Renal cortical epithelial cell (primary cell): ENCODE measurements at regions not wholly inside any gene's neighbourhood (a gene's known extent, or its start where the extent isn't known, plus 50 kb on each side); places are given as distances from the start of the nearest gene placed in this dataset.
"Not testable (repeated sequence)": the region's sequence is repeated elsewhere in the genome, so short reads cannot be mapped to it uniquely, and the experiment has no call there.

Source experiments
- DNase-seq: peaks from one replicate; pipeline ENCODE4 v3.0.0-alpha.2; 2011; ENCODE audit warnings: low read depth

DNA sequence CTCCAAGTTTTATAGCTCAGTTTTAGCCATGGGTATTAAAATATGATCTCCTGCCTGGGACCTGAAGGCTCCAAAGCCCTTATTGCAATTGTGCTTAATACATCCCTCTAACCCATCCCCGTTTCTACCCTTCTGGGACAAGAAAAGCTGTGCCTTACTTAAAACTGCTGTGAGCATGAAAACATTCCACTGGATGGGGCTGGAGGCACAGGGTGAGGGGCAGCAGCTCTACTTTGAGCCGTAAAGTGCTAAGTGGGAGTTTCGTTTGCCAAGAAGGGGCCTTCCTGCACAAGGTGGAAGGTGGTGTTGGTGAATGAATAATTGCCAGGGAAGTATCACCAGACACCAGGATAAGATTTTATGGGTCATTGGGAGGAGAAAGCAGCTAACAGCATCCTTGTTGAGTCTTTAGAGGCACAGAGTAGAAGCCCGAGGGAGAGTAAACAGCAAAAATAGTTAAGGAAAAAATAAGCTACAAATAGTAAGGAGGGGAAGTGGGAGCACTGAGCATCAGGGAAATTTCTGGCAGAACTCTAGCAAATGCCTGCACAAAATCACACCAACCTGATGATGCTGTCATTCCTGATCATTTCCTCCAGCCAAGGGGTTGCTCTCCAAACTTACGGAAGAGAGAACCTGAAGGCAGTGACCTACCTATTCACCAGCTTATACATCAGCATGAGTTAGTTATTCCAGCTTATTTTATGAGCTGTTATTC lies 218.4 kb downstream of the MREG start:
- DNase-seq = peak; percentile 54

DNA sequence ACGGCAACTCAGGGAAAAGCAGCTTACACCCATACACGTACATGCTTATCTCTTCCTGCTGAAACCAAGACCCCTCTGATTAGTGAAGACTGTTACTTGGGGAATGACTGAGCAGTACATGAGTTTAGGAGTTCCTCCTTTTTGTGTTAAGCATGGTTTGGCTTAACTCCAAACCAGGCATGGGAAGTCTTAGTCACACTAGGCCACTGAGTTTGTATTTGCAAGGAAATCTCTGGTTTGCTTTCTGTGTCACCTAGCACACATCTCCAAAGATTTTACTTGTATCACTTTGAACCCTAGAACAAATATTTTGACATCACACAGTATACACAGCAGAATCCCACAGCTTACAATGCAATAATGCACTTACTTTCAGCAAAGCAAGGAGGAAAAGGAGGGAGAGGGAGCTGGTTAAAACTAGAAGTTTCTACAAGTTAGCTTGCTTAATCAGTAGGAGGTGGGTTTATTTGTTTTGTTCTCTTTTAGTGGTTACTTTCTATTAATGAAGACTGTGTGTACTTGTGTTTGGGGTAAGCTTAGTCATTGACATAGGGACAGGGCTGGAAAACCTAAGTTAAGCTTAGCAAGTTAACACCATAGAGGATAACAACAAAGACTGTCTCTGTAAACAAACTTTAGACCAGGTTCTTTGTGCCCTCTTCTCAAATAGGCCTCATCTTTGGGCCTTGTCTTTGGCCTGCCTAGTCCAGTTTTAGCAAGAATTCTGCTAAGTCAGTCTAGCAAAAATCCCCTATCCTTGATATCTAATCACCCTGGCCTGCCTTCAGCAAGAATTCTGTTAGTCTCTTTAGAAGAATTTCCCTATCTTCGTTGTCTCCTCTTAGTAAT lies 219.4 kb downstream of the MREG start:
- DNase-seq = peak; percentile 99

DNA sequence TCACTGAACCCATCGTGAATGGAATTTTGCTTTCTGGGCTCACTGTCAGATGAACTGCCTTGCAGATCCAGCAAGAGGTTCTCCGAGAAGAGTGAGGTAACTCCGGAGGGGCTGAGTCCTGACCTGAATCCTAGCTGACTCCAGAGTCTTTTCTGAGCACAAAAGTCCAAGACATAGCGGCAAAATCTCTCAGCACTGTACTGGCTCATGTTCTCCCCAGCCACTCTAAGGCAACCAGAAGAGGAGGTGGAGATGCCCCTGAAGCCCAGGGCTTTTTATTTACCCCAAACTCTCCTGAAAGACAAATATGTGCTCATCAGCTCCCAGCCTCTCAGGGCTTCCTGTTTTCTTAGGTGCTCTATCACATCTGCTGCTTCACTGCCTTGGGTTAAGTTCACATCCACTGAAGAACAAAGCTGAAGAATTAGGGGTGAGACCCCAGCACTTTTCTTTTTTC lies 221.8 kb downstream of the MREG start:
- DNase-seq = no peak

DNA sequence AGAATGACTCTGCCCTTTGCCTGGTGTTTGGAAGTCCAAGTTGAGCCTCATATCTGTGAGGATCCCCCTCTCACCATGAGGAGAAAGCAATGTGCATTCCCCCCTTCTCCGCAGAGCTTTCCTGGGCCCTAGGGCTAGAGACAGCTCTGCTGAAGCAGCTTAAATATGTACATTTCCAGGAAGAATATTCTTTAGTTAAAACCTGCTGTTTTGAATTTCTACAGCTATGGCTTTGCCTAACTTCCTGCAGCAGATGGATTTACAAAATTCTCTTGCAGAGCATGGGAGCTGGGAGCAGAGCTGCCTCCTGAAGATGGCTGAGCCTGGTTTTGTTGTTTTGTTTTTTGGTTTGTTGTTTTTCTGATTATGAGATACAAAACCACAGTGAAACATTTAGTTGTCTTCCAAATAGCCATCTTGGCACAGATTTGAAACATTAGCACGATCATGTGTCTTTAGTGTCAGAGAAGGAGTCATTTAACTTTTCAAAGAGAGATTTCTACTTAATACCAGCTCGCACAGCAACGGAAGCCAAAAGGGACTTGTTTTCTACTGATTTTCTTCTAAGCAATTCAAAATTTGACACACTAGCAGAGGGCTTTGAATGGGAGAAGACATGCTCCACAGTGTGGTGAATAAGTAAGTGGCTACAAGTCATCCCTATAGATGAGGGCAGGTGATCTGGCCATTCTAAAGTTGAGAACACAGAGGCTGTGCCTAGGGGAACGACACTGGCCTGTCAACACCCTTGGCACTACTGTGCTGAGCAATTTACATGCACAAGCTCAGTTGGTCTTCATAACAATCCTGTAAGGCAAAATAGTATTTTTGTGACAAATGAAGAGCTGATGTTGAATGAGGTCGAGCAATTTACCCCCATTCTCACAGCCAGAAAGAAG lies 222.6 kb downstream of the MREG start:
- no peak for DNase-seq

DNA sequence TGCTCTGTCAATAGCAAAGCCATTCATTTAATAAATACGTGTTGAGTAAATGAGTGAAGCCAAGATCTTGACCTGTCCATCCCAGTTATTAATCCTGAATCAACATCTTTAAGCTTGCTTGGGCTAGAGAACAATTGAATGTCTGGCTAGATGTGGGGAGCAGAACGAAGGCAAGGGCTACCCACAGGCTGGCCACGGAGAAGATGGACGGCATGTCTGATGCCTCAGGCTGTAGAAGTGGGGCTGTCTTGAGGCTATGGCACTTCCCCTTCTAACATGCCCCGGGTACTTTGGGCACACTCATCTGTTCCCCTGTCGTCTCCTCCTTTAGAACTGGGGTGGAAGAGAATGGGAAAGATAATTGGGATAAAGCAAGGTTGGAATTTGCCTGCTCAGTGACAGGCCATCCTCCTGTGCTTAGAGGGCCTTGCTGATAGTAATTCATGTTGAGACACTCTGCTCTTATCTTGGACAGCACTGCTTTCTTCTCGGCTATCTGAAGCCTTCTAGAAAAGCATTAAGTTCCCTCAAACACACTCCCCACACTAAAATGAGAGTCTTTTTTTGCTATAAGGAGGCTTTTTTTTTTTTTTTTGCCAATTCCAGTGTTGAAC lies 225.7 kb downstream of the MREG start:
- no peak for DNase-seq

DNA sequence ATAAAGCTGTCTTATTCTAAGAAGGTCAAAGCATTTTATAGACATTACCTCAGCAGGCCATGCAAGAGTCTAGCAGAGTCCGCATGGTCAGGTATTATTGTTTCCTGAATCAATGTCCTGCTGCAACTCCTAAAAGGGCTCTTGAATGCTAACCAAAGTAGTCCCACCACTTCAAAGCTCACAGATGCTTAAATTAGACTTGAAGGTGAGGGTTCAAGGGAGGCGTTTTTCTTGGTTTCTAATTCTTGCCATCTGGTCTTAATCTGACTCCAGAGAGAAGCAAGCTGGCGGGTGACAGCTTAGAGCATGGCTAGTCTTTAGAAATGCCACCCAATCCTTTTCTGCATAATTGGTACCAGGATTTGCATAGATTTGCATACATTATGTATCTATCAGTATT lies 226.3 kb downstream of the MREG start:
- no peak for DNase-seq

DNA sequence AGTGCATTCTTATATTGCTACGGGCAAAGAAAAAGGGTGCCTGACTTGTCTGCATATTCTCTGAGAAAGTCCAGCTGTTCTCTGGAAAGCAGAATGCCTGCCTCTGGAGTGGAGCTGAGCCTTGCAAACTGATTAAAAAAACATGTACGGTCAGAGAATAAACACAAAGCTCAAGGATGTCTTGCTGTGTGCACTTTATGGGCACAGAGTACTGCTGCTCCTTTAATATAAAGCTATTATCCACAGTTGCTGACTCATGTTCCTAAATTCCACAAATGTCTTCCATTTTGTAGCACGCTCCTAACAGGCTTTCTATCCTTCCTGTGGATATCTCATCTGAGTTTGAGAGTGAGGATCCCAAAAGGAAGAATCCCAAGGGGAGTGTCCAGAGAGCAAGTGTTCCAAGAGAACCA lies 229.0 kb downstream of the MREG start:
- DNase-seq = peak; percentile 45

DNA sequence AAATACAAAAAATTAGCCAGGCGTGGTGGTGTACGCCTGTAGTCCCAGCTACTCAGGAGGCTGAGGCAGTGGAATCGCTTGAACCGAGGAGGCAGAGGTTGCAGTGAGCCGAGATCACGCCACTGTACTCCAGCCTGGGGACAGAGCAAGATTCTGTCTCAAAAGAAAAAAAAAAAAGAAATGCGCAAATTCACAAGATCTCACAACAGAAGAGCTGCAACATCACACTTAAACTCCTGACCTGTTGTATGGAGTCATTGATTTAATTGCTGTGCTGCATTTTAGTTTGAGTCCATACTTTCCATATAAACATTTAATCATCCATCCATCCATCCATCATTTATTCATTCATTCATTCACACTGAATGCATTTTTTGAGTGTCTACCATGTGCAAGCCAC lies 229.7 kb downstream of the MREG start:
- DNase-seq = not testable (repeated sequence)

DNA sequence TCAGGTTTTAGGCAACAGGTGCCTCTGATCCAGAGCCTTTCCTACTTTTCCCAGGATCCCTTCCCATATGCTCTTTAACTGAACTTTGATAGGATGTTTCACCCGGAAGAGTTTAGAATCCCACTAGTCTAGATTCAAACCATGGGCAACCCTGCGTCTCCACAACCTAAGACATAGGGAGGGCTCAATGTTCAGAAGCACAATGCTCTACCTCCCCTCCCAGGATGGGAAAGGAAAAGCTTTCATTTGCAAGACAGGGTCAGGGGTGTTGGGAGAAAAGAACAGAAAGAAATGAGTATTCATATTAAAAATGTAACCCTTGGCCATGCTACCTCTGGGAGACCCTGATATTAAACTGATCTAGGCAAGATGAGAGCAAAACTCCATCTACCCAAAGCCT lies 230.4 kb downstream of the MREG start:
- no peak for DNase-seq

DNA sequence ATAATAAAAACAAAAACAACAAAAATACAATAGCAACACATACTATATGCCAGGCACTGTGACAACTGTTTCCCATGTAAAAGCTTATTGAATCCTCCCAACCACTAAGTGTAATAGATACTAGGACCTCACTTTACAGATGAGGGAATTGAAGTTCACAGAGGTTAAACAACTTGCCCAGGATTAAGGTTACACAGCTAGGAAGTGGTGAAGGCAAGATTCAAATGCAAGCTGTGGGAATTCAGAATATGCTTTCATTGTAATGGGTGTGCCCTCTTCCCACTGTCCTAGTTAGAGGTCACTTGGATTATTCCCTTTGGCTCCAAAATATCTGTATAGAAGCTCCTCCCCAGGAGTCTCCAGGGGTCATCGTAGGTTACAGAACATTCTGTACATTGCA lies 231.1 kb downstream of the MREG start:
- DNase-seq = no peak

DNA sequence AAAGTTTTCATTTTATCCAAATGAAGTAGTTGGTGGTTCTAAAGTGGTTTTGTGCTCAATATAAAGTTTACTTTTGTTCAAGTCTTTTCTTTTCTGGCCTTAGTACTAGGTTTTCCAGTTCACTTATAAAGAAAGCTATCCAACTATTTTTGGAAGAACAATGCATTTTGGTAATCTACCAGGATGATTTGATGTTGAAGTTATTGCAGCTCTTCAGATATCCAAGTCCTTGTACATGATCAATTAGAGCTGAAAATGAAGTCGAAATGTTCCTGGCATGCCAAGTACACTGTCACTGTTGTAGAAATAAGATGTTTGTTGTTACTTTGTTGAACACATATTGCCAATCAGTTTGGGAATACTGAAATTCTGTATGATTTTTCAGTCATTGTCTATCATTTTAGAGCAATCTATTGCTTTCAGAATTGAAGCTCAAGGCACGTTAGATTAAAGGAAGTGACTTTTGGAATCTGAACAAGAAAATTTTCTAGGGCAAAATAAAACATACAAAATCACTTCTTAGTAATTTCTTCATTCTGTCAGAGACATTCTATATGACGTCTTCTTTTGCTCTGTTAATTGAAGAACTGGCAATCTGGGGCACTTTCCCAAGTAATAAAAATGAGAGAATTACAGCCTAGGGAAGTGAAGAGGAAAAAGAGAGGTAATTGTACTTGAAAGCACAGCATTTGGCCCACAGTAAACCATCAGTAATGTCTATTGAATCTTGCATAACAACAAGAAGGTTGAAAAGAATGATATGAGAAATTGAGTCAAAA lies 232.3 kb downstream of the MREG start:
- no peak for DNase-seq

DNA sequence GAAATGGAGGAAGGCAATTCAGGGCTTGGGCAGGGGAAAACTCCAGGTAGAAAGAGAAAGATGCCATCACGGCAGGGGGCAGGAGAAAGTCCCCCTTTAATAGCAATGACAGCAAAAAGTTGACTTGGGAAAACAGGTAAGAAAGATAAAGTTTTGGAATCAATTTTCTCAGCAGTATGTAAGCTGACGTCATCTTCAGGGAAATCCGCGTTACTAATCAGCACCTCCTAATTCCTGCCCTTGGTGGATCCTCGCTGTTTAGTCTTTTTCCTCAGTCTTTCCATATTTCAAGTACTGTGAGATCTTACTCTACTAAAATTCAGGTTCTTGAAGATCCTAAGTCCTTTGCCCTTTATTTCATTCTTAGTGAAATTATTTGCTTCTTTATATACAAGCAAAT lies 233.0 kb downstream of the MREG start:
- DNase-seq = no peak

DNA sequence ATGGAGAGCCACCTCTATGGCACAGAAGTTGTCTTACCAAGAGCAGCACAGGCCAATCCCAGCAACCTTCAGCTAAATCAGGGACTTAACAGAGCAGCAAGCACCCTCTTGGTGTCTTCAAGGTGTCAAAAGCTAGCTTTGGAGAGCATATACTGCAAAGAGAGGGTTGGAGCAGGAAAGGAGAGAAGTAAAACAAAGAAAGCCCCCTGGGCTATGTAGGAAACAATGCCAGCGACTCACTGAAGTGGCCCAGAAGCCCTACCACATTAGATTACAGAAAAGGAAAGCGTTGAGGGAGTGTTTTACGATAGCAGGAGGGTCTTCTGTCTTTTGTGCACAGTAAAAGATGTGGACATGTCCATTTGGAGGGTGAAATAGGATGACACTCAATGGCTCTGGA lies 233.4 kb downstream of the MREG start:
- DNase-seq = no peak

DNA sequence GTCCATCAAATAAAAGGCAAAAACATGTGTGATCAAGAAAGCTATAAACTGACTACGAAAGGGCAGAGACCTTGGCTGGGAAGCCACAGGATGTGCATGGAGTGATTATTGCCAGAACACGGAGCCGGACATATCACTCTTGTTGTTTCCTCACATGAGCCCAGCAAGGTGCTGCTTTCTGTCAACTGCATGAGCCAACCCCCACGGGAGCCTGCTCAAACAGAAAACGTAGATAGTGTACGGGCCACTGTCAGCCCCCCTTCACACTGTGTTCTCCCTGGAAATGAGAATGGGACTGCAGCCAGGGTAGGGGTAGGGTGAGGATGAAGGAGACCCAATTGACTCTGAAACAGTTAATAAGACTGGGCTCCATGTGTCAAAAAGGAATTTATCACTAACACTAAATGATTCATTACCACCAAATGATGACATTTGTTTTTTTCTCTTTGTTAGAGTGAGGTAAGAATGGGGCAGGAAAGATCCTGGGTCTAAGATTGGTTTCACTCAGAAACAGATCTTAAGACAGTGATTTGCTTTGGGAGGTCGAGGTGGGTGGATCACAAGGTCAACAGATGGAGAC lies 235.8 kb downstream of the MREG start:
- DNase-seq = no peak

DNA sequence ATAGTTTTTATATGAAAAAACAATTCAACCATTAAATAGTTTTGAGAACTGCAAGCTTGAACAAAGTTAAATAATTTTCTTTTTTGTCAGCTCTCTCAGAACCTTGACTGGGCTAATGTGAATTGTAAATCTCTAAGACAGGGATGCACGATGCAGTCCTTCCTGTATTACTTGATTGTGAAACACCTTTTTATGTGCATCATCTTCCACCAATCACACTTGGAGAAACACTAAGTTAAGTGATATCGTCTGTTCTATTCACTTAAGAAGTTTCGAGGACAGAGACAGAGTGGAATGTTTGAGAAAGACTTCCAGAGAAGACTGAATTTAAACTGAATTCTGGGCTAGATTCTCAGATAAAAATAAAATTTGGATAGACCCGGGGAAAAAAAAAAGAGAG lies 238.2 kb downstream of the MREG start:
- DNase-seq = no peak

DNA sequence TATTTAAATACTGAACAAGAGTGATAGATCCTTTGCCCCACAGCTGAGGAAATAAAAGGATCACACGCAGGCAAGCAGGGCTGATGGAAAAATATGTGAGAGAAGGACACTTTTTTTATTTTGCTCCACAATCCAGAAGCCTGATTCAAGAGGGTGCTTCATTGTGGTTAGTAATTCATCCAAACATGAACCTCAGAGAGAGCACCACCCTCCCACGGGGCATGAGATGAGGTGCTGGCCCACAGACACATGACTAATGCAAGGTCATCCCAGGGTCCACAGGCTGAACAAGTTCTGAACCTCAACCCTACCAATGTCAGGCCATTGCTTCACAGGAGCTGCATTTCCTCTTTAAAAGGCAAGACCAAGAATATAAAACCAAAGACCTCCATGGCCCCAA lies 239.6 kb downstream of the MREG start:
- peak; percentile 95 for DNase-seq

DNA sequence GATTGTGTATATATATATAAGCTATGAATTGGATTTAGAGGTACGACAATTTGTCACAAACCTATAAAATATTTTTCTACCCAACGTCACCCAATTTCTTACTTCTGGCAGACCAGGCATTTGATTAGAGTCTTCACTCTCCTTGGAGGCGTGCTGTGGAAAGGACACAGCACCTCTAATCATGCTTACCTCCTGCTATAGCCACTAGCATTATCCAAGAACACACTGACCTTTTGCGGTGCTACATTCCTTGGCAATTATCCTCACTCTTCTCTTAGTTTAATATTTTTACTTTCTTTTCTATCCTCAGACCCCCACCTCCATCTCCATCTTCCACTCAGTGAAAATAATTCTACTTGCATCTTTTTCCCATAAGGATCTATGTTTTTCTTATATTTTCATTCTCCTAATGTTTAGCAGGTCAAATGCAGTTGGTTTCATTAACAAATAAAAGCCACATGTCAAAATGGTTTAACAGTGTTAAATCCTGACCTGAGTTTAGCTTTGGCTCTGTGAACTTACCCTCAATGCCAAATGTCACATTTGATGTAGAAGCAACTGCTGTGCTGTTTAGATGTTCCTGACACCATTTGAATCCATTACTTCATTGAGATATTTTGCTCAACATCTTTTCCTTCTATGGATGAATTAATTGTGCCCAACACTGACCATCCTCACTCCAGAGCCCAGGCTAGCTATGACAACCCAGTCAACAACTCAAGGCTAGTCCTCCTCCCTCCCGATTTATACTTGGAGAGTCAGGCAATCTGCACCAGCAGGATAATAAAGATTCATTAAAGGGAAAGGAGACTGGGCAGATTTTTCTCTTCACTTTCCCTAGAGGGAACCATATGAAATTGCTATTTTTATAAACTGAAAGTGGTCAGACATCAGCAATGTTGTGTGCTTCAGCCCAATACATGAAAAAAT lies 240.5 kb downstream of the MREG start:
- no peak for DNase-seq

DNA sequence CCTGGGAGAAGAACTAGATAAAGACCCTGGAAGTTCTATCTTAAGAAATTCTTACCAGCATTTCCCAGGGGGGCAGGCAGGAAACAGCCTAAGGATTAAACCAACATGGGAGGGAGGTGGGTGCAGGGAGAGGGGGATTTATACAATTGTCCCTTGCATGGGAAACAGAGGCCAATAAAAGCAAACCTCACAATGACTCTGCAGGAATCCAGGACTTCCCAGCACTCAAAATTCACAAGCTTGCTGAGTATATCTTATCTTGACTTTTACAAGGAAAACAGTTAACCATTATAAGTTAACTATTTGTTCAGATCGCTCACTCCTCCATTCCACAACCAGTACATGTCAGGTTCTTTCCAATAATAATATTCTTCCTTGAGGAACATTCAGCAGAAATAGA lies 241.3 kb downstream of the MREG start:
- peak; percentile 86 for DNase-seq

DNA sequence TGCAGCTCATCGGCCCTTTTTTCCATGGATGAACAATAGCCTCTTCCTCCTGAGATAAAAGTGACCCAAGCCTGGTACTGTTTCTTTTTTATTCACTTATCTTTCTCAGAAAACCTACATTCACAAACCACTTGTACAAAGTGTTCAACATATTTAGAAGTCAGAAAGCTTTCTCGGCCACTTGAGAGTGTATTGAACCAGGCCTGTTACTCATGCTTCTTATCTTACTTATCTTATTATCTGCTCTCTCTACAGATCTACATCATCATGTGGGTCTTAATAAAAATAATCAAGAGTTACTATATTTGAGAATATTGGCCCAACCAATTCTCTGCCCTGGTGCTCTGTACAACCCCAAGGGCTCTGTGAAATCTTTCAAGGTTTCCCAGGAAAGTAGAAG lies 242.1 kb downstream of the MREG start:
- DNase-seq = no peak

DNA sequence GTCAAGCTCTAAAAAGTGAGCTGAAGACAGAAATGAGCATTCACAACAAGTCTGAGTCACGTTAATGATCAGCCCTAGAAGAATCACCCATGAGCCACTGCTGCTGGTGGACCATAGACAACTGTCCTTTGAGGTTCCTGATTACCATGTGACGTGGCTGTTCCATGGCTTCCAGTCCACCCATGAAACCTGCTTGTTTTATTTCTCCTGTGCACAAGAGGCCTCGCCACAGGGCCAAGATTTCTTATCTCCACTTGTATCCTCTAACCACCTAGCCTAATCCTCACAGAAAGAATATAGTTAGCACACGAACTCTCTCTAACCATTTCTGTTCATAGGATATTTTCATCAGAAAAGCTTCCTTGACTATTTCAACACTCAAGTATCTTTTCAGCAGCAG lies 242.7 kb downstream of the MREG start:
- DNase-seq = no peak
